ENCODE measurements at regions not wholly inside any gene's neighbourhood (a gene's known extent, or its start where the extent isn't known, plus 50 kb on each side); places are given as distances from the start of the nearest gene placed in this dataset.

- Histone ChIP-seq H4K20me1 (ENCODE audit: insufficient read depth, low read length) (no peaks in the 10 kb centered on the region), H3F3A (ENCODE audit: insufficient read depth, low read length) (no peaks in the 10 kb centered on the region), H3K9me2 (ENCODE audit: low read depth, low read length) (no peaks in the 10 kb centered on the region), H3K4me1 (ENCODE audit: insufficient read depth, low read length, severe bottlenecking) (no peaks in the 10 kb centered on the region), H3K36me3 (ENCODE audit: insufficient read depth, low read length) (no peaks in the 10 kb centered on the region), H3K9me3 (ENCODE audit: low read length) (no peaks in the 10 kb centered on the region), H3K4me2 (ENCODE audit: low read length) (no peak overlapping the region), H3K4me3 (ENCODE audit: low read depth, low read length, poor library complexity, severe bottlenecking) (no peak overlapping the region), H2AFZ (ENCODE audit: low read length) (no peak overlapping the region), H3K27ac (ENCODE audit: low read depth, low read length, poor library complexity, severe bottlenecking) (no peak overlapping the region), H3K79me2 (ENCODE audit: insufficient read depth, low read length) (no peaks in the 10 kb centered on the region), H3K27me3 (ENCODE audit: insufficient read depth, low read length) (no peaks in the 10 kb centered on the region), H3K9ac (ENCODE audit: low read length) (no peak overlapping the region)
- TF ChIP-seq CTCF (IDR thresholded peaks at IDR 0.05; ENCODE audit: low read length) (peak; percentile 54), EZH2 (IDR thresholded peaks at IDR 0.05; ENCODE audit: borderline replicate concordance, low read length) (no peak)
These were observed 208.0 kb downstream of the C1D start for GRCh38 chr2:67854798-67855197.

- Histone ChIP-seq H3K27ac (ENCODE audit: low read depth, low read length, poor library complexity, severe bottlenecking) (no peak overlapping the region), H3K9me3 (ENCODE audit: low read length) (no peaks in the 10 kb centered on the region)
These were observed 205.9 kb downstream of the C1D start for GRCh38 chr2:67856866-67857265.

DNA sequence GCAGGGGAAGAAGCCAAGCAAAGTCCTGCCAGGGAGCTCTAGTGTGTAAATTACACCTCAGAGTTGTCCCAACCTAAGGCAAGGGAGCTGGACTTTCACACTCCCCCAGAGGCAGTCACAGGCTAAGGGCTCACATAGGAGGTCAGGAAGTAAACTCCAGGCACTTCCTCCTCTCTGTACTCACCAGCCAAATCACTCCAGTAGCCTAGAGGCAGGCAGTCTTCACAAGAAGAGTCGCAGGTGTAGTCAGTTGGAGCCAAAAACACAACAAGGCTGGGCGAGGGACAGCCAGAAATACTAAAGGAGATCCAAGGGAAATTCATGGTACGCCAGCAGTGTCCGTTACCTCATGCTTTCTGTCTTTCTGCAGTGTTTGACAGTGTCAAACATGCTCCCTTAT, 205.0 kb downstream of the C1D start:
- Histone ChIP-seq H3K4me2 (ENCODE audit: low read length) (no peak overlapping the region), H3K4me3 (ENCODE audit: low read depth, low read length, poor library complexity, severe bottlenecking) (no peak overlapping the region), H3K79me2 (ENCODE audit: insufficient read depth, low read length) (no peaks in the 10 kb centered on the region), H2AFZ (ENCODE audit: low read length) (no peak overlapping the region), H3K36me3 (ENCODE audit: insufficient read depth, low read length) (no peaks in the 10 kb centered on the region), H3K9ac (ENCODE audit: low read length) (no peak overlapping the region), H3K9me2 (ENCODE audit: low read depth, low read length) (no peaks in the 10 kb centered on the region), H3K9me3 (ENCODE audit: low read length) (no peaks in the 10 kb centered on the region), H3K27me3 (ENCODE audit: insufficient read depth, low read length) (no peaks in the 10 kb centered on the region), H3F3A (ENCODE audit: insufficient read depth, low read length) (no peaks in the 10 kb centered on the region), H4K20me1 (ENCODE audit: insufficient read depth, low read length) (no peaks in the 10 kb centered on the region), H3K27ac (ENCODE audit: low read depth, low read length, poor library complexity, severe bottlenecking) (no peak overlapping the region), H3K4me1 (ENCODE audit: insufficient read depth, low read length, severe bottlenecking) (no peaks in the 10 kb centered on the region)
- TF ChIP-seq EZH2 (IDR thresholded peaks at IDR 0.05; ENCODE audit: borderline replicate concordance, low read length): no peak
- TF ChIP-seq CTCF (IDR thresholded peaks at IDR 0.05; ENCODE audit: low read length): no peak

More at GRCh38 chr2:67856866-67857265, 205.9 kb downstream of the C1D start:
- no peak overlapping the region for H2AFZ ChIP-seq (ENCODE audit: low read length)
- H3K36me3 ChIP-seq (ENCODE audit: insufficient read depth, low read length): no peaks in the 10 kb centered on the region
- H3K4me2 ChIP-seq (ENCODE audit: low read length): no peak overlapping the region
- no peaks in the 10 kb centered on the region for H3K27me3 ChIP-seq (ENCODE audit: insufficient read depth, low read length)
- H3K4me3 ChIP-seq (ENCODE audit: low read depth, low read length, poor library complexity, severe bottlenecking): no peak overlapping the region
- H3K9ac ChIP-seq (ENCODE audit: low read length): no peak overlapping the region
- H4K20me1 ChIP-seq (ENCODE audit: insufficient read depth, low read length): no peaks in the 10 kb centered on the region
- no peaks in the 10 kb centered on the region for H3K79me2 ChIP-seq (ENCODE audit: insufficient read depth, low read length)
- no peaks in the 10 kb centered on the region for H3F3A ChIP-seq (ENCODE audit: insufficient read depth, low read length)
- TF ChIP-seq CTCF (IDR thresholded peaks at IDR 0.05; ENCODE audit: low read length) (no peak), EZH2 (IDR thresholded peaks at IDR 0.05; ENCODE audit: borderline replicate concordance, low read length) (no peak)
- no peaks in the 10 kb centered on the region for H3K4me1 ChIP-seq (ENCODE audit: insufficient read depth, low read length, severe bottlenecking)
- H3K9me2 ChIP-seq (ENCODE audit: low read depth, low read length): no peaks in the 10 kb centered on the region

Data from OCI-LY1 (cell line).